ENCODE measurements at regions not wholly inside any gene's neighbourhood (a gene's known extent, or its start where the extent isn't known, plus 50 kb on each side); places are given as distances from the start of the nearest gene placed in this dataset.

GRCh38 chrX:146449243-146449642 is 360.3 kb upstream of the CXorf51B start:
- Mint-ChIP-seq H3K36me3 (peaks cover 8% of the 10 kb centered on the region), H3K27me3 (ENCODE audit: low read depth) (no peaks in the 10 kb centered on the region; the same call in 1 of the 2 replicates), H3K9me3 (peaks cover 40% of the 10 kb centered on the region), H3K27ac (no peak overlapping the region), H3K4me3 (no peak overlapping the region), H3K4me1 (no peaks in the 10 kb centered on the region)
- DNase-seq (ENCODE audit: low spot score) (no peak), ATAC-seq (no peak)
- ChIA-PET CTCF (no interaction called here), POLR2A (no interaction called here)
- TF ChIP-seq ZNF232 (CRISPR knock-in tag; IDR thresholded peaks at IDR 0.05) (no peak), ZNF396 (CRISPR knock-in tag; IDR thresholded peaks at IDR 0.05; ENCODE audit: borderline replicate concordance) (no peak), SOX15 (CRISPR knock-in tag; IDR thresholded peaks at IDR 0.05) (no peak), JUN (CRISPR knock-in tag; IDR thresholded peaks at IDR 0.05) (no peak), E2F4 (CRISPR knock-in tag; IDR thresholded peaks at IDR 0.05; ENCODE audit: borderline replicate concordance, low read depth) (no peak), NFE2L1 (CRISPR knock-in tag; IDR thresholded peaks at IDR 0.05) (no peak), ZBTB21 (CRISPR knock-in tag; IDR thresholded peaks at IDR 0.05; ENCODE audit: borderline replicate concordance) (no peak), ZNF425 (CRISPR knock-in tag; conservative IDR thresholded peaks at IDR 0.05) (no peak), MXD4 (CRISPR knock-in tag; IDR thresholded peaks at IDR 0.05; ENCODE audit: borderline replicate concordance) (no peak), ERG (CRISPR knock-in tag; IDR thresholded peaks at IDR 0.05) (no peak), JAZF1 (CRISPR knock-in tag; IDR thresholded peaks at IDR 0.05) (no peak)
- TF ChIP-seq, protein P1, sequence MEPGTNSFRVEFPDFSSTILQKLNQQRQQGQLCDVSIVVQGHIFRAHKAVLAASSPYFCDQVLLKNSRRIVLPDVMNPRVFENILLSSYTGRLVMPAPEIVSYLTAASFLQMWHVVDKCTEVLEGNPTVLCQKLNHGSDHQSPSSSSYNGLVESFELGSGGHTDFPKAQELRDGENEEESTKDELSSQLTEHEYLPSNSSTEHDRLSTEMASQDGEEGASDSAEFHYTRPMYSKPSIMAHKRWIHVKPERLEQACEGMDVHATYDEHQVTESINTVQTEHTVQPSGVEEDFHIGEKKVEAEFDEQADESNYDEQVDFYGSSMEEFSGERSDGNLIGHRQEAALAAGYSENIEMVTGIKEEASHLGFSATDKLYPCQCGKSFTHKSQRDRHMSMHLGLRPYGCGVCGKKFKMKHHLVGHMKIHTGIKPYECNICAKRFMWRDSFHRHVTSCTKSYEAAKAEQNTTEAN (CRISPR knock-in tag; IDR thresholded peaks at IDR 0.05): no peak
- TF ChIP-seq, protein P2, sequence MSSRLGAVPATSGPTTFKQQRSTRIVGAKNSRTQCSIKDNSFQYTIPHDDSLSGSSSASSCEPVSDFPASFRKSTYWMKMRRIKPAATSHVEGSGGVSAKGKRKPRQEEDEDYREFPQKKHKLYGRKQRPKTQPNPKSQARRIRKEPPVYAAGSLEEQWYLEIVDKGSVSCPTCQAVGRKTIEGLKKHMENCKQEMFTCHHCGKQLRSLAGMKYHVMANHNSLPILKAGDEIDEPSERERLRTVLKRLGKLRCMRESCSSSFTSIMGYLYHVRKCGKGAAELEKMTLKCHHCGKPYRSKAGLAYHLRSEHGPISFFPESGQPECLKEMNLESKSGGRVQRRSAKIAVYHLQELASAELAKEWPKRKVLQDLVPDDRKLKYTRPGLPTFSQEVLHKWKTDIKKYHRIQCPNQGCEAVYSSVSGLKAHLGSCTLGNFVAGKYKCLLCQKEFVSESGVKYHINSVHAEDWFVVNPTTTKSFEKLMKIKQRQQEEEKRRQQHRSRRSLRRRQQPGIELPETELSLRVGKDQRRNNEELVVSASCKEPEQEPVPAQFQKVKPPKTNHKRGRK (CRISPR knock-in tag; IDR thresholded peaks at IDR 0.05; ENCODE audit: borderline replicate concordance): no peak
- TF ChIP-seq, protein P3, sequence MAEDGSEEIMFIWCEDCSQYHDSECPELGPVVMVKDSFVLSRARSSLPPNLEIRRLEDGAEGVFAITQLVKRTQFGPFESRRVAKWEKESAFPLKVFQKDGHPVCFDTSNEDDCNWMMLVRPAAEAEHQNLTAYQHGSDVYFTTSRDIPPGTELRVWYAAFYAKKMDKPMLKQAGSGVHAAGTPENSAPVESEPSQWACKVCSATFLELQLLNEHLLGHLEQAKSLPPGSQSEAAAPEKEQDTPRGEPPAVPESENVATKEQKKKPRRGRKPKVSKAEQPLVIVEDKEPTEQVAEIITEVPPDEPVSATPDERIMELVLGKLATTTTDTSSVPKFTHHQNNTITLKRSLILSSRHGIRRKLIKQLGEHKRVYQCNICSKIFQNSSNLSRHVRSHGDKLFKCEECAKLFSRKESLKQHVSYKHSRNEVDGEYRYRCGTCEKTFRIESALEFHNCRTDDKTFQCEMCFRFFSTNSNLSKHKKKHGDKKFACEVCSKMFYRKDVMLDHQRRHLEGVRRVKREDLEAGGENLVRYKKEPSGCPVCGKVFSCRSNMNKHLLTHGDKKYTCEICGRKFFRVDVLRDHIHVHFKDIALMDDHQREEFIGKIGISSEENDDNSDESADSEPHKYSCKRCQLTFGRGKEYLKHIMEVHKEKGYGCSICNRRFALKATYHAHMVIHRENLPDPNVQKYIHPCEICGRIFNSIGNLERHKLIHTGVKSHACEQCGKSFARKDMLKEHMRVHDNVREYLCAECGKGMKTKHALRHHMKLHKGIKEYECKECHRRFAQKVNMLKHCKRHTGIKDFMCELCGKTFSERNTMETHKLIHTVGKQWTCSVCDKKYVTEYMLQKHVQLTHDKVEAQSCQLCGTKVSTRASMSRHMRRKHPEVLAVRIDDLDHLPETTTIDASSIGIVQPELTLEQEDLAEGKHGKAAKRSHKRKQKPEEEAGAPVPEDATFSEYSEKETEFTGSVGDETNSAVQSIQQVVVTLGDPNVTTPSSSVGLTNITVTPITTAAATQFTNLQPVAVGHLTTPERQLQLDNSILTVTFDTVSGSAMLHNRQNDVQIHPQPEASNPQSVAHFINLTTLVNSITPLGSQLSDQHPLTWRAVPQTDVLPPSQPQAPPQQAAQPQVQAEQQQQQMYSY (CRISPR knock-in tag; IDR thresholded peaks at IDR 0.05): no peak
- TF ChIP-seq, protein P4, sequence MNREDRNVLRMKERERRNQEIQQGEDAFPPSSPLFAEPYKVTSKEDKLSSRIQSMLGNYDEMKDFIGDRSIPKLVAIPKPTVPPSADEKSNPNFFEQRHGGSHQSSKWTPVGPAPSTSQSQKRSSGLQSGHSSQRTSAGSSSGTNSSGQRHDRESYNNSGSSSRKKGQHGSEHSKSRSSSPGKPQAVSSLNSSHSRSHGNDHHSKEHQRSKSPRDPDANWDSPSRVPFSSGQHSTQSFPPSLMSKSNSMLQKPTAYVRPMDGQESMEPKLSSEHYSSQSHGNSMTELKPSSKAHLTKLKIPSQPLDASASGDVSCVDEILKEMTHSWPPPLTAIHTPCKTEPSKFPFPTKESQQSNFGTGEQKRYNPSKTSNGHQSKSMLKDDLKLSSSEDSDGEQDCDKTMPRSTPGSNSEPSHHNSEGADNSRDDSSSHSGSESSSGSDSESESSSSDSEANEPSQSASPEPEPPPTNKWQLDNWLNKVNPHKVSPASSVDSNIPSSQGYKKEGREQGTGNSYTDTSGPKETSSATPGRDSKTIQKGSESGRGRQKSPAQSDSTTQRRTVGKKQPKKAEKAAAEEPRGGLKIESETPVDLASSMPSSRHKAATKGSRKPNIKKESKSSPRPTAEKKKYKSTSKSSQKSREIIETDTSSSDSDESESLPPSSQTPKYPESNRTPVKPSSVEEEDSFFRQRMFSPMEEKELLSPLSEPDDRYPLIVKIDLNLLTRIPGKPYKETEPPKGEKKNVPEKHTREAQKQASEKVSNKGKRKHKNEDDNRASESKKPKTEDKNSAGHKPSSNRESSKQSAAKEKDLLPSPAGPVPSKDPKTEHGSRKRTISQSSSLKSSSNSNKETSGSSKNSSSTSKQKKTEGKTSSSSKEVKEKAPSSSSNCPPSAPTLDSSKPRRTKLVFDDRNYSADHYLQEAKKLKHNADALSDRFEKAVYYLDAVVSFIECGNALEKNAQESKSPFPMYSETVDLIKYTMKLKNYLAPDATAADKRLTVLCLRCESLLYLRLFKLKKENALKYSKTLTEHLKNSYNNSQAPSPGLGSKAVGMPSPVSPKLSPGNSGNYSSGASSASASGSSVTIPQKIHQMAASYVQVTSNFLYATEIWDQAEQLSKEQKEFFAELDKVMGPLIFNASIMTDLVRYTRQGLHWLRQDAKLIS (CRISPR knock-in tag; IDR thresholded peaks at IDR 0.05; ENCODE audit: borderline replicate concordance): no peak
